ENCODE measurements at regions not wholly inside any gene's neighbourhood (a gene's known extent, or its start where the extent isn't known, plus 50 kb on each side); places are given as distances from the start of the nearest gene placed in this dataset.
"Not testable (repeated sequence)": the region's sequence is repeated elsewhere in the genome, so short reads cannot be mapped to it uniquely, and the experiment has no call there.

DNA sequence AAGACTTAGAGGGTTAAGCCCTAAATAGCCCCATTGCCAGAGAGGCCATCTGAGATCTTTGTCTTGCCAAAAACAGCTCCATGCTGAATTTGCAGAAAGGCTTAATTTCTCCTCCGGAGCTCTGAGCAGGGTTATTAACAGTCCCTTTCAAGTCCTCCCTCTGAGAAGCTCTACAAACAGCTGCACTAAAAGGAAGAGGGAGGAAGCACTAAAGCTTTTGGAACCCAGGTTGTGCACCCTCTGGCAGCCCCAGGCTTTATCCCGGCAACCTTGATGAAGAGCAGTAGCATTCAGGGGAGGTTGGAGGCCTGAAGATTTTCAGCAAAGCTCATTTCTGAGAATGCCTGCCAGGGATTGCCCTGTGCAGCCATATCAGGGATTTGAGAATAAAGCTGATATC is 554.7 kb downstream of the RBFOX1 start:
- H3K4me3 Mint-ChIP-seq = no peak overlapping the region
- DNase-seq (no peak), ATAC-seq (no peak)
- no peaks in the 10 kb centered on the region for H3K36me3 Mint-ChIP-seq (ENCODE audit: low read depth)
- H3K27ac Mint-ChIP-seq = no peak overlapping the region
- H3K27me3 Mint-ChIP-seq = no peaks in the 10 kb centered on the region
- H3K9me3 Mint-ChIP-seq = peaks cover 1% of the 10 kb centered on the region
- no peaks in the 10 kb centered on the region for H3K4me1 Mint-ChIP-seq

- ATAC-seq (no peak), DNase-seq (no peak)
- Mint-ChIP-seq H3K36me3 (ENCODE audit: low read depth) (no peaks in the 10 kb centered on the region), H3K4me1 (no peaks in the 10 kb centered on the region), H3K4me3 (no peak overlapping the region), H3K9me3 (peaks cover 21% of the 10 kb centered on the region), H3K27ac (no peak overlapping the region), H3K27me3 (no peaks in the 10 kb centered on the region)
These were observed 539.3 kb downstream of the RBFOX1 start for GRCh38 chr16:7871979-7872378.

DNA sequence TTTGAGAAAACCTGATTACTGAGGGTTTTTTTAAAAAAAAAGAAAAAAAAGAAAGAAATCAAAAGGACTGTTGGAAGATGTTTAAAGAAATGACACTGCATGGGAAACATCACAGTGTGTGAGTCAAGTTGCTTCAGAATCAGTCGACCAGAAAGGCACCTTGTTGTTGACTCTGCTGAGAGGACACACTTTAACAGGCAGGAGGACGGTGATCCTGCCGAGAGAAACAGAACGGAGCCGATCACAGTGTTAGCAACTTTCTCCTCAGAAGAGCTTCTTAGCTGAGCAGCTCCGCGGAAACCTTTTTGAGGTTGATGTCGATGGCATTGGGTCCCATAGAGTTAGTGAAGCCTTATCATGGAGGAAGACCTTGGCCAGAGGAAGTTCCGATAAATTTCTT is 538.7 kb downstream of the RBFOX1 start:
- Mint-ChIP-seq H3K4me1 (no peaks in the 10 kb centered on the region), H3K9me3 (peaks cover 21% of the 10 kb centered on the region), H3K27ac (no peak overlapping the region), H3K27me3 (no peaks in the 10 kb centered on the region), H3K36me3 (ENCODE audit: low read depth) (no peaks in the 10 kb centered on the region), H3K4me3 (no peak overlapping the region)
- ATAC-seq (no peak), DNase-seq (no peak)

DNA sequence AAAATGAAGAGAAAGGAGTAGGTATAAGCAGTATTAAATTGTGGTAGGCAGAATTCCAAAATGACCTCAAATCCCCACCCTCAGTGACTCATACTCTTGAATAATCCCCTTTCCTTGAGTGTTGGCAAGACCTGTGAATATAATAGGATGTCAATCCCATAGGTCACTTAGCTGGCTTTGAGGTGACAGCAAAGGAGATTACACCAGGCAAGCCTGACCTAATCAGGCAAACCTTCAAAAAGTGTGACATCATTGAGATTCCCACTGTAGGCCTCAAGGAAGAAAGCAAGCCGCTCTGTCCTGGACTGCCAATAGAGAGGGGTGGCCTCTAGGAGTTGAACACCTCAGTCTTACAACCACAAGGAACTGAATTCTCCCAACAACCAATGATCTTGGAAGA is 535.2 kb downstream of the RBFOX1 start:
- no peak overlapping the region for H3K4me3 Mint-ChIP-seq
- H3K27me3 Mint-ChIP-seq = peaks cover 2% of the 10 kb centered on the region
- H3K27ac Mint-ChIP-seq = no peak overlapping the region
- H3K4me1 Mint-ChIP-seq = no peaks in the 10 kb centered on the region
- ATAC-seq = no peak
- peaks cover 32% of the 10 kb centered on the region for H3K9me3 Mint-ChIP-seq
- no peak for DNase-seq
- no peaks in the 10 kb centered on the region for H3K36me3 Mint-ChIP-seq (ENCODE audit: low read depth)

- Mint-ChIP-seq H3K27ac (no peak overlapping the region), H3K36me3 (ENCODE audit: low read depth) (no peaks in the 10 kb centered on the region), H3K4me3 (no peak overlapping the region), H3K4me1 (no peaks in the 10 kb centered on the region), H3K27me3 (peaks cover 2% of the 10 kb centered on the region), H3K9me3 (peaks cover 33% of the 10 kb centered on the region)
- ATAC-seq (no peak), DNase-seq (no peak)
These were observed 533.5 kb downstream of the RBFOX1 start for GRCh38 chr16:7866144-7866543.

GRCh38 chr16:7865393-7865792 is 532.7 kb downstream of the RBFOX1 start:
- H3K4me3 Mint-ChIP-seq; H3K4me1 Mint-ChIP-seq; H3K27ac Mint-ChIP-seq; H3K36me3 Mint-ChIP-seq (ENCODE audit: low read depth); DNase-seq; H3K27me3 Mint-ChIP-seq; ATAC-seq: not testable (repeated sequence)
- H3K9me3 Mint-ChIP-seq = peaks cover 33% of the 10 kb centered on the region

DNA sequence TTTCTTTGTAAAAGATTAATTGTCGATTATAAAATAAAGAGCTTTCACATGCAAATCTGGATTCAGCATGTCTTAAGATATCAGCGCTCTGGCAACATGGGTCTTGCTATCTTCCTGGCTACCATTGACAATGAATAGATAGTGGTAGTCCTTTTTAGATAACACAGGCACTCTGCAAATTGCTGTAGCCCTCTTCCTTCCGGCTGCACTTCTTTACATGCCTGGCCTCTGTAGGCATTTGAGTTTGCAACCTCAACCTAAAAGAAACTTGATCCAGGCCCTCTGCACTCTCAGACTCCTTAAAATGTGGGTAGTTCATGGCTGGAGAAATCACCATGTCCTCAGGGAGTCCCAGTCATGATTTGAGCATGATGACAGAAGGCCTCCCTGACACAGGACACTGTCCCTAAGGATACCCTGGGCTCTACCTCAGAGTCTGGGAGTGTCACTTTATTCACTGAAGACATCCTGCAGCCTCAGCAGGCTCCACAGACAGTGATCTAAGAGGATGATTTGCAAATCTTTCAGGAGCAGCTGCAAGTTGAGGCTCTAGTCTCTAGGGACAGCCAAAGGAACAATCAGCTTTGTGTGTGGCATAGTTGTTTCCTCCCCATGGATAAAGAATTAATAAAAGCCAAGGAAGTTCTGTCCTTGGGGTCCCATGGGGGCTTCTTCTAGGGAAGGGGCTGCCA is 529.4 kb downstream of the RBFOX1 start:
- H3K9me3 Mint-ChIP-seq = peaks cover 18% of the 10 kb centered on the region
- H3K4me1 Mint-ChIP-seq = no peaks in the 10 kb centered on the region
- ATAC-seq = no peak
- H3K36me3 Mint-ChIP-seq (ENCODE audit: low read depth) = no peaks in the 10 kb centered on the region
- H3K27ac Mint-ChIP-seq = no peak overlapping the region
- no peak for DNase-seq
- H3K27me3 Mint-ChIP-seq = peaks cover 2% of the 10 kb centered on the region
- no peak overlapping the region for H3K4me3 Mint-ChIP-seq

DNA sequence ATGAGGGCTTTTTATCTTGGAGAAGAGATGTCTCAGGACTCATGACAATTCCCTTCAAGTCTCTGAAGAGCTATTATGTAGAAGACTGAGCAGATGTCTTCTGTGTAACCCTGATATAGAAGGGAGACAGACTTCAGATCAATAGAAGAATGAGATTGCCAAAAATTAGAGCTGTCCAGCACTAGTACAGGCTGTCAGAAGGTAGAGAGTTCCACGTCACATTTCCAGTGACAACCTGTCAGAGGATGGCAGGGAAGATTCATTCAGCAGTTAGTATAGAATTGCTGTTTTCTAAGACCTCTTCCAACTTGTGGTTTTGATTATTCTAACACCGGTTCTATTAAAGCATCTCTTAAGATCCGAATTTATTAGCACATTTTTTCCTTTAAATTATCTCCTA is 520.6 kb downstream of the RBFOX1 start:
- Mint-ChIP-seq H3K9me3 (peaks cover 8% of the 10 kb centered on the region), H3K27ac (no peak overlapping the region)

GRCh38 chr16:7849841-7850240 is 517.2 kb downstream of the RBFOX1 start:
- Mint-ChIP-seq H3K4me1 (no peaks in the 10 kb centered on the region), H3K27ac (no peak overlapping the region), H3K27me3 (no peaks in the 10 kb centered on the region), H3K4me3 (no peak overlapping the region), H3K9me3 (peaks cover 8% of the 10 kb centered on the region), H3K36me3 (ENCODE audit: low read depth) (no peaks in the 10 kb centered on the region)
- DNase-seq (no peak), ATAC-seq (no peak)

More for the DNA sequence above, 520.6 kb downstream of the RBFOX1 start:
- H3K27me3 Mint-ChIP-seq = no peaks in the 10 kb centered on the region
- H3K4me3 Mint-ChIP-seq = no peak overlapping the region
- ATAC-seq = no peak
- no peaks in the 10 kb centered on the region for H3K36me3 Mint-ChIP-seq (ENCODE audit: low read depth)
- no peaks in the 10 kb centered on the region for H3K4me1 Mint-ChIP-seq
- DNase-seq = no peak

DNA sequence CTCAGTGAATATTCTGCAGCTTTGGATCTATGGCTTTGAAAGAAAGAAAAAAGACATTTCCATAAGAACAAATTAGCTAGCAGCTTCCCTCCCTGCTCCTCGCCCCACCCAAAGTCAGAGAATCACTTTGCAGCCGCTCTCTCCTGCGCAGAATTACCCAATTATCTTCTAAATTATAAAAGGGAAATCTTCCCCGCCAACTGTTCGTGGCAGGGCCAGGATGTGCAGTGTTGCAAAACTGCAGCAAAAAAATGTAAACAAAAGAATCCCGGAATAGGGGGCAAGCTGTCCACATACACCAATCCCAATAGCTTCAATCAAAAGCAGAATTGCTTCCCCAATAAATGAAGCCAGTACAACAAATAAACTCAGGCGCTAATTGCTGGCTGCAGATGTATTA is 510.6 kb downstream of the RBFOX1 start:
- H3K4me3 Mint-ChIP-seq = no peak overlapping the region
- no peaks in the 10 kb centered on the region for H3K4me1 Mint-ChIP-seq
- peaks cover 23% of the 10 kb centered on the region for H3K9me3 Mint-ChIP-seq
- no peak for DNase-seq
- H3K27me3 Mint-ChIP-seq = no peaks in the 10 kb centered on the region
- no peak overlapping the region for H3K27ac Mint-ChIP-seq
- no peak for ATAC-seq
- no peaks in the 10 kb centered on the region for H3K36me3 Mint-ChIP-seq (ENCODE audit: low read depth)

GRCh38 chr16:7839568-7839967 is 506.9 kb downstream of the RBFOX1 start:
- no peak overlapping the region for H3K27ac Mint-ChIP-seq
- no peaks in the 10 kb centered on the region for H3K36me3 Mint-ChIP-seq (ENCODE audit: low read depth)
- no peak for ATAC-seq
- H3K9me3 Mint-ChIP-seq = peaks cover 21% of the 10 kb centered on the region
- no peaks in the 10 kb centered on the region for H3K27me3 Mint-ChIP-seq
- H3K4me1 Mint-ChIP-seq = no peaks in the 10 kb centered on the region
- H3K4me3 Mint-ChIP-seq = no peak overlapping the region
- DNase-seq = no peak

GRCh38 chr16:7834771-7835431 is 502.3 kb downstream of the RBFOX1 start:
- no peak for ATAC-seq
- no peaks in the 10 kb centered on the region for H3K36me3 Mint-ChIP-seq (ENCODE audit: low read depth)
- no peaks in the 10 kb centered on the region for H3K4me1 Mint-ChIP-seq
- peaks cover 14% of the 10 kb centered on the region for H3K9me3 Mint-ChIP-seq
- H3K27ac Mint-ChIP-seq = no peak overlapping the region
- DNase-seq = no peak
- no peak overlapping the region for H3K4me3 Mint-ChIP-seq
- no peaks in the 10 kb centered on the region for H3K27me3 Mint-ChIP-seq

DNA sequence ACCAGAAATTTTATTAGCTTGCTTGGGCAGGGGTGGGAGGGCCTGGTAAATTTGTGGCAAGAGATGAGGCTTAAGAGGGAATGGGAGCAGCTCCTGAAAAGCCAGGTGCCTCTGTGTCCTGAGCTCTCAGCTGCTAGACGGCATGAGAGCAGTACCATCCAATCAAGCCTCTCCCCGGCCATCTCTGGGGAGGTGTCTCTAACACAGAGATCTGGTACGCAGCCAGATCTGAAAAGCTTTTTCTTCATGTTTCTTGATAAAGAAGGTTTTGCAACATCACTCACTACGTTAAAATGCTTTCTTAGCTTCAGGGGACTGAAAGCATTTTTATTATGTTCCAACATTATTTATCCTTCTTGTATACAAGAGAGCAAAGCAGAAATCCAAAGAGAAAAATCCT is 488.2 kb downstream of the RBFOX1 start:
- Mint-ChIP-seq H3K4me1 (no peaks in the 10 kb centered on the region), H3K27me3 (no peaks in the 10 kb centered on the region), H3K4me3 (no peak overlapping the region), H3K36me3 (ENCODE audit: low read depth) (no peaks in the 10 kb centered on the region), H3K9me3 (no peaks in the 10 kb centered on the region), H3K27ac (no peak overlapping the region)
- no peak for DNase-seq
- no peak for ATAC-seq

GRCh38 chr16:7805686-7806396 is 473.2 kb downstream of the RBFOX1 start:
- no peaks in the 10 kb centered on the region for H3K27me3 Mint-ChIP-seq
- DNase-seq (no peak), ATAC-seq (no peak)
- H3K9me3 Mint-ChIP-seq = no peaks in the 10 kb centered on the region
- H3K4me3 Mint-ChIP-seq = no peak overlapping the region
- no peaks in the 10 kb centered on the region for H3K36me3 Mint-ChIP-seq (ENCODE audit: low read depth)
- no peak overlapping the region for H3K27ac Mint-ChIP-seq
- H3K4me1 Mint-ChIP-seq = no peaks in the 10 kb centered on the region

DNA sequence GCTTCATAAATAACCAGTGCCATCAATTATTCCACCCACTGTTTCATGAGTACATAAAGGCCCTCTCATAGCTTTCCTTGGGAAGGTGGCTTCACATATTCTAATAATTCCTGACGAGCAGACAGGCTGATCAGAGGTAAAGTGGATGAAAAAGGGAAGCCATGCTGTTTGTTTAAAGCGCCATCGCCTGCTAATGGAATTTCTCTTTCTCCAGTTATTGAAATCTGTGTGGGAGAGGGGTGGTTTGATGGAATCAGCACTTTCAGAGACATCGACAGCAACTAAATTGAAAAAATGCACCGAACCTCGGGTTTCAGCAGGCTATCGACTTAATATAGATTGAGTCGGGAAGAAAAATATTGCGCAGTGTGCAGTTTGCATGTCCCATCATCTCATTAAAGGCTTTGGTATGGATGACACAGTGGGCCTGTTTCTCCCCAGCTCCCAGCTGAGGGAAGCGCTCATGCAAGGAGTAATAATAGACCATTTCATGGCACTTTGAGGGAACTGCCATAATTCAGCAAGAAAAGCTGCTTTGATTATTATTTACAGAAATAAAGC is 472.1 kb downstream of the RBFOX1 start:
- Mint-ChIP-seq H3K27ac (no peak overlapping the region), H3K9me3 (peaks cover 4% of the 10 kb centered on the region), H3K4me3 (no peak overlapping the region), H3K4me1 (no peaks in the 10 kb centered on the region), H3K27me3 (no peaks in the 10 kb centered on the region), H3K36me3 (ENCODE audit: low read depth) (no peaks in the 10 kb centered on the region)
- DNase-seq (no peak), ATAC-seq (no peak)

Measured in activated naive CD8-positive, alpha-beta T cell treated with anti-CD3 and anti-CD28 coated beads, Interleukin-2, amount 50 U/mL, for 24 hours (primary cell).